H1 (cell line): ENCODE measurements at regions not wholly inside any gene's neighbourhood (a gene's known extent, or its start where the extent isn't known, plus 50 kb on each side); places are given as distances from the start of the nearest gene placed in this dataset.
A peak's percentile ranks its signal among the peaks of the same experiment; 100 is the strongest.

Source experiments
- CTCF ChIA-PET: fragments of 300-600 bp; sonication (Branson Sonifier 250); formaldehyde crosslinking; loops from one replicate; lab custom pipeline; 2021; ENCODE audit not compliant: partially characterized antibody; lab: Charles Lee
- POLR2A ChIA-PET: fragments of 300-600 bp; sonication (Branson Sonifier 250); formaldehyde crosslinking; loops from one replicate; lab custom pipeline; 2021; ENCODE audit warnings: inconsistent platforms; ENCODE audit not compliant: partially characterized antibody; lab: Charles Lee
- DNase-seq, 2 experiments: peaks; one replicate each; pipeline versions ENCODE4 v3.0.0 to v3.0.0-alpha.2; 2010 to 2022; ENCODE audit warnings: low spot score in 2 of 2, low read depth in 1 of 2, mixed read lengths in 1 of 2
- FAIRE-seq: peaks from 2 replicates; lab custom pipeline; 2011; peaks lifted over from hg19 to GRCh38; lab: Jason Lieb, UNC
- H2AFZ ChIP-seq: 2 replicates; pipeline ENCODE4 v1.8.1; 2012; ENCODE audit warnings: low read length, inconsistent platforms
- H2AK5ac ChIP-seq: 2 replicates; pipeline ENCODE4 v1.6.1; 2013; ENCODE audit warnings: low read depth, low read length
- H2BK120ac ChIP-seq: replicated peaks from 2 replicates; pipeline ENCODE3; 2013; ENCODE audit warnings: low read depth, low read length, inconsistent platforms
- H2BK12ac ChIP-seq: 2 replicates; pipeline ENCODE4 v1.6.1; 2013; ENCODE audit warnings: low read depth, low read length
- H2BK15ac ChIP-seq: 2 replicates; pipeline ENCODE4 v1.6.1; 2013; ENCODE audit warnings: low read length
- H2BK20ac ChIP-seq: 2 replicates; pipeline ENCODE4 v1.6.1; 2013; ENCODE audit warnings: low read length
- H2BK5ac ChIP-seq: 2 replicates; pipeline ENCODE4 v1.6.1; 2013; ENCODE audit warnings: low read depth, low read length
- H3K14ac ChIP-seq: 2 replicates; pipeline ENCODE4 v1.6.1; 2013; ENCODE audit warnings: inconsistent platforms; ENCODE audit not compliant: insufficient read length
- H3K18ac ChIP-seq: 2 replicates; pipeline ENCODE4 v1.6.1; 2013; ENCODE audit warnings: low read length; ENCODE audit errors: extremely low read depth
- H3K23ac ChIP-seq: 2 replicates; pipeline ENCODE4 v1.6.1; 2013; ENCODE audit warnings: inconsistent platforms; ENCODE audit not compliant: insufficient read length
- H3K23me2 ChIP-seq: 2 replicates; pipeline ENCODE4 v1.6.1; 2013; ENCODE audit warnings: low read depth, low read length
- H3K27ac ChIP-seq: 2 replicates; pipeline ENCODE4 v1.6.1; 2011; ENCODE audit warnings: low read depth, low read length, inconsistent platforms
- H3K27me3 ChIP-seq, 4 experiments: replicated peaks in 1 of 4; 1 replicate in 1 of 4; 2 replicates in 3 of 4; pipeline versions ENCODE4 v1.6.1 to v1.8.1; 2011 to 2013; ENCODE audit warnings: low read length in 3 of 4, mild to moderate bottlenecking in 3 of 4, inconsistent platforms in 2 of 4, mixed read lengths in 2 of 4, moderate library complexity in 1 of 4; ENCODE audit not compliant: control insufficient read depth in 3 of 4, insufficient read depth in 3 of 4; ENCODE audit errors: extremely low read depth in 1 of 4
- H3K36me3 ChIP-seq, 4 experiments: 2 replicates each; pipeline versions ENCODE4 v1.6.1 to v1.8.1; 2011 to 2013; ENCODE audit warnings: mild to moderate bottlenecking in 4 of 4, low read length in 3 of 4, moderate library complexity in 2 of 4, control low read depth in 1 of 4, inconsistent platforms in 1 of 4; ENCODE audit not compliant: insufficient read depth in 4 of 4, control insufficient read depth in 2 of 4
- H3K4ac ChIP-seq: replicated peaks from 2 replicates; pipeline ENCODE3; 2013; ENCODE audit warnings: low read length, low read depth, mixed read lengths, inconsistent platforms; ENCODE audit not compliant: insufficient read length
- H3K4me1 ChIP-seq, 4 experiments: replicated peaks in 1 of 4; 1 replicate in 1 of 4; 2 replicates in 3 of 4; pipeline versions ENCODE4 v1.6.1 to v1.8.1; 2011 to 2013; ENCODE audit warnings: low read length in 3 of 4, inconsistent platforms in 2 of 4, mixed read lengths in 1 of 4; ENCODE audit not compliant: insufficient read depth in 4 of 4, control insufficient read depth in 3 of 4
- H3K4me2 ChIP-seq, 2 experiments: 2 replicates each; pipeline versions ENCODE4 v1.6.1 to v1.8.1; 2011 to 2013; ENCODE audit warnings: low read depth in 2 of 2, low read length in 2 of 2, control low read depth in 1 of 2, inconsistent platforms in 1 of 2, mild to moderate bottlenecking in 1 of 2; ENCODE audit not compliant: insufficient read depth in 1 of 2
- H3K4me3 ChIP-seq, 4 experiments: fragments of 200-600, 300-600 bp in 1 of 4; sonication (generic), shearing (Covaris generic), sonication (Bioruptor Twin) in 1 of 4; 2 replicates each; pipeline versions ENCODE4 v1.5.1 to v1.8.1; 2011 to 2016; ENCODE audit warnings: low read length in 4 of 4, low read depth in 3 of 4, control low read depth in 2 of 4, inconsistent platforms in 2 of 4, mild to moderate bottlenecking in 2 of 4, mixed read lengths in 1 of 4, moderate library complexity in 1 of 4; ENCODE audit not compliant: insufficient read depth in 2 of 4; ENCODE audit errors: extremely low read depth in 1 of 4
- H3K56ac ChIP-seq: replicated peaks from 2 replicates; pipeline ENCODE3; 2013; ENCODE audit warnings: low read depth, mild to moderate bottlenecking, mixed read lengths, low read length, inconsistent platforms; ENCODE audit not compliant: insufficient read length
- H3K79me1 ChIP-seq: 2 replicates; pipeline ENCODE4 v1.6.1; 2013; ENCODE audit warnings: low read depth, low read length, control low read depth
- H3K79me2 ChIP-seq, 2 experiments: 2 replicates each; pipeline versions ENCODE4 v1.6.1 to v1.8.1; 2012 to 2013; ENCODE audit warnings: low read length in 2 of 2, mild to moderate bottlenecking in 2 of 2, inconsistent platforms in 1 of 2; ENCODE audit not compliant: insufficient read depth in 2 of 2, control insufficient read depth in 1 of 2
- H3K9ac ChIP-seq, 4 experiments: replicated peaks in 1 of 4; 1 replicate in 1 of 4; 2 replicates in 3 of 4; pipeline versions ENCODE4 v1.6.1 to v1.8.1; 2011 to 2013; ENCODE audit warnings: low read depth in 3 of 4, low read length in 3 of 4, control low read depth in 2 of 4, mild to moderate bottlenecking in 2 of 4, moderate library complexity in 2 of 4, inconsistent platforms in 1 of 4; ENCODE audit errors: extremely low read depth in 1 of 4
- H3K9me3 ChIP-seq, 2 experiments: 2 replicates each; pipeline versions ENCODE4 v1.6.1 to v1.8.1; 2012 to 2013; ENCODE audit warnings: mild to moderate bottlenecking in 2 of 2, moderate library complexity in 2 of 2, control low read depth in 1 of 2, inconsistent platforms in 1 of 2, low read depth in 1 of 2, low read length in 1 of 2, mixed read lengths in 1 of 2; ENCODE audit not compliant: insufficient read depth in 2 of 2
- H4K20me1 ChIP-seq, 2 experiments: replicated peaks in 1 of 2; 2 replicates each; pipeline versions ENCODE3 to v1.8.1; 2011 to 2013; ENCODE audit warnings: inconsistent platforms in 2 of 2, low read length in 2 of 2, mild to moderate bottlenecking in 1 of 2; ENCODE audit not compliant: insufficient read depth in 2 of 2, control insufficient read depth in 1 of 2
- H4K5ac ChIP-seq: 2 replicates; pipeline ENCODE4 v1.6.1; 2013; ENCODE audit warnings: low read length, low read depth, mixed read lengths, inconsistent platforms; ENCODE audit not compliant: insufficient read length
- H4K8ac ChIP-seq: 2 replicates; pipeline ENCODE4 v1.8.0; 2013; ENCODE audit warnings: mild to moderate bottlenecking, moderate library complexity, low read length, inconsistent platforms; ENCODE audit not compliant: insufficient read depth; ENCODE audit errors: extremely low read depth
- H4K91ac ChIP-seq: replicated peaks from 2 replicates; pipeline ENCODE3; 2013; ENCODE audit warnings: low read length, mixed read lengths, inconsistent platforms; ENCODE audit not compliant: insufficient read length
- CBX5 ChIP-seq: fragments of 300-800, 300-1000 bp; sonication (generic); IDR thresholded peaks from 2 replicates; pipeline ENCODE4 v1.7.1; 2016; ENCODE audit warnings: antibody characterized with exemption, low read length, low read depth
- CTCF ChIP-seq, 3 experiments: IDR thresholded peaks; 1 replicate in 2 of 3; 2 replicates in 1 of 3; pipeline versions ENCODE4 v1.5.1 to v1.6.1; 2011; ENCODE audit warnings: low read length in 3 of 3, mild to moderate bottlenecking in 3 of 3, inconsistent platforms in 2 of 3, low read depth in 1 of 3, moderate library complexity in 1 of 3; ENCODE audit not compliant: insufficient read depth in 1 of 3; ENCODE audit errors: control extremely low read depth in 1 of 3
- GABPA ChIP-seq: IDR thresholded peaks from 2 replicates; pipeline ENCODE4 v1.6.1; 2011; ENCODE audit warnings: mild to moderate bottlenecking, low read length, moderate library complexity, borderline replicate concordance; ENCODE audit not compliant: insufficient read depth
- NRF1 ChIP-seq: IDR thresholded peaks from 2 replicates; pipeline ENCODE4 v1.6.1; 2011; ENCODE audit warnings: mild to moderate bottlenecking, low read depth, low read length, improper control_type of control experiment
- POLR2AphosphoS5 ChIP-seq: IDR thresholded peaks from 2 replicates; pipeline ENCODE4 v1.6.1; 2011; ENCODE audit warnings: low read depth, low read length
- RBBP5 ChIP-seq: IDR thresholded peaks from 2 replicates; pipeline ENCODE4 v1.7.1; 2012; ENCODE audit warnings: low read depth, mild to moderate bottlenecking, inconsistent platforms, low read length, moderate library complexity, borderline replicate concordance
- SRF ChIP-seq: IDR thresholded peaks from 2 replicates; pipeline ENCODE4 v1.6.1; 2011; ENCODE audit warnings: mild to moderate bottlenecking, low read depth, low read length, moderate library complexity
- TAF1 ChIP-seq: IDR thresholded peaks from 2 replicates; pipeline ENCODE4 v1.6.1; 2011; ENCODE audit warnings: mild to moderate bottlenecking, low read depth, low read length
- WGBS, 2 experiments: shearing (Covaris generic) in 1 of 2; methylation state at CpG; one replicate each; pipeline versions ENCODE4 v1.1.6 to v1.1.7; 2013 to 2015; ENCODE audit warnings: low lambda C conversion rate in 2 of 2, mixed read lengths in 2 of 2, inconsistent platforms in 1 of 2, low coverage in 1 of 2, missing lambda C conversion rate in 1 of 2; ENCODE audit not compliant: insufficient replicate concordance in 2 of 2, insufficient coverage in 1 of 2, insufficient read length in 1 of 2; ENCODE audit errors: extremely low coverage in 1 of 2, missing lambda C conversion rate in 1 of 2; 5-methylcytosine and 5-hydroxymethylcytosine counted together

- H3K4ac ChIP-seq: no peak overlapping the region
- H2AFZ ChIP-seq: no peak overlapping the region
- H4K5ac ChIP-seq: no peak overlapping the region
- no peak overlapping the region for H2BK20ac ChIP-seq
- FAIRE-seq (no peak), DNase-seq (no peak)
- 88% methylated on average over 4 of the region's 4 CpGs; no CpG with 5 or more reads in 1 of the 2 experiments for WGBS, 2 experiments
- H4K91ac ChIP-seq: no peak overlapping the region
- H3K9me3 ChIP-seq: peaks cover 0 to 3% of the 10 kb centered on the region in 2 experiments; a peak in 1 of 4 replicates
- H3K23ac ChIP-seq: no peak overlapping the region
- H3K79me2 ChIP-seq: no peaks in the 10 kb centered on the region
- no peak overlapping the region for H3K27ac ChIP-seq
- H3K23me2 ChIP-seq: no peaks in the 10 kb centered on the region
- H3K36me3 ChIP-seq: no peaks in the 10 kb centered on the region
- no peak overlapping the region for H2BK15ac ChIP-seq
- H4K20me1 ChIP-seq: no peaks in the 10 kb centered on the region
- H3K4me1 ChIP-seq: peaks cover 4 to 26% (median 18%) of the 10 kb centered on the region in 4 experiments
- H3K79me1 ChIP-seq: no peaks in the 10 kb centered on the region
- no peak overlapping the region for H2AK5ac ChIP-seq
- peak overlapping the region; percentile 63; the same call in 1 of the 2 replicates for H2BK12ac ChIP-seq
- H2BK120ac ChIP-seq: no peak overlapping the region
- no peak overlapping the region for H3K14ac ChIP-seq
- H4K8ac ChIP-seq: no peak overlapping the region
- no peak overlapping the region for H3K4me3 ChIP-seq
- 0 out of 2 replicates have a peak overlapping the region, but pooled peaks have one; percentile 66 for H2BK5ac ChIP-seq
- H3K27me3 ChIP-seq: no peaks in the 10 kb centered on the region
- CTCF ChIA-PET: interaction anchor here (2.1 to 5.8 kb wide), 2 partner anchors 14 to 68 kb away, joined by 8 to 24 read pairs; no protein-coding TSS in a partner anchor
- H3K4me2 ChIP-seq: no peak overlapping the region
- POLR2A ChIA-PET: no interaction called here
- no peak overlapping the region; the same call in 1 of the 2 replicates for H3K18ac ChIP-seq
- no peak overlapping the region for H3K9ac ChIP-seq
- H3K56ac ChIP-seq: no peak overlapping the region
- TF ChIP-seq SRF: no peak
- TF ChIP-seq POLR2AphosphoS5: no peak
- no peak for TF ChIP-seq GABPA
- TF ChIP-seq NRF1: no peak
- no peak for TF ChIP-seq RBBP5
- TF ChIP-seq TAF1: no peak
- TF ChIP-seq CTCF (IDR thresholded peaks at IDR 0.05; ENCODE audit: control extremely low read depth in 1 of 3, insufficient read depth in 1 of 3, low read depth in 1 of 3, low read length in 3 of 3): no peak
- TF ChIP-seq CBX5: no peak
Observed at GRCh38 chr3:13159890-13160289, 86.7 kb upstream of the IQSEC1 start.
